ENCODE measurements at regions not wholly inside any gene's neighbourhood (a gene's known extent, or its start where the extent isn't known, plus 50 kb on each side); places are given as distances from the start of the nearest gene placed in this dataset.

DNA sequence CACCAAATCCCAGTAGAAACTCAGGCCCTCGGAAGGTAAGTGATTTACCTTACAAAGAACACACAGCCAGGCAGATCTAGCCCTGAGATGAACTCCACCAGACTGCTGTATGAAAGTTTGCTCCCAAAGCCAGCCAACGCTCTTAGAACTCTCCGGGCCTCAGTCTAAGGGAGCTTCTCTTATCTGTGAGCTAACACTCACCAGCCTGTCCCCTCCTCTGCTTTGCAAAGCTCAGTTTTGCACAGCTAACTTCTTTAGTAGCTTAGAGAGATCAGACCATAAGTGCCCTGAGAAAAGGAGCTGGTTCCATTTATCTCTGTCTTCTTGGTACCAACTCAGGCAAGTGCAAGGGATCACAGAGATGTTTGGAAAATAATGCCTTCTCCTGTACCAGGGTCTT is 195.8 kb upstream of the JUN start:
- no peak for TF ChIP-seq NFIC (IDR thresholded peaks at IDR 0.05)
- TF ChIP-seq EP300 (IDR thresholded peaks at IDR 0.05; ENCODE audit: borderline replicate concordance): no peak
- TF ChIP-seq, protein P1, sequence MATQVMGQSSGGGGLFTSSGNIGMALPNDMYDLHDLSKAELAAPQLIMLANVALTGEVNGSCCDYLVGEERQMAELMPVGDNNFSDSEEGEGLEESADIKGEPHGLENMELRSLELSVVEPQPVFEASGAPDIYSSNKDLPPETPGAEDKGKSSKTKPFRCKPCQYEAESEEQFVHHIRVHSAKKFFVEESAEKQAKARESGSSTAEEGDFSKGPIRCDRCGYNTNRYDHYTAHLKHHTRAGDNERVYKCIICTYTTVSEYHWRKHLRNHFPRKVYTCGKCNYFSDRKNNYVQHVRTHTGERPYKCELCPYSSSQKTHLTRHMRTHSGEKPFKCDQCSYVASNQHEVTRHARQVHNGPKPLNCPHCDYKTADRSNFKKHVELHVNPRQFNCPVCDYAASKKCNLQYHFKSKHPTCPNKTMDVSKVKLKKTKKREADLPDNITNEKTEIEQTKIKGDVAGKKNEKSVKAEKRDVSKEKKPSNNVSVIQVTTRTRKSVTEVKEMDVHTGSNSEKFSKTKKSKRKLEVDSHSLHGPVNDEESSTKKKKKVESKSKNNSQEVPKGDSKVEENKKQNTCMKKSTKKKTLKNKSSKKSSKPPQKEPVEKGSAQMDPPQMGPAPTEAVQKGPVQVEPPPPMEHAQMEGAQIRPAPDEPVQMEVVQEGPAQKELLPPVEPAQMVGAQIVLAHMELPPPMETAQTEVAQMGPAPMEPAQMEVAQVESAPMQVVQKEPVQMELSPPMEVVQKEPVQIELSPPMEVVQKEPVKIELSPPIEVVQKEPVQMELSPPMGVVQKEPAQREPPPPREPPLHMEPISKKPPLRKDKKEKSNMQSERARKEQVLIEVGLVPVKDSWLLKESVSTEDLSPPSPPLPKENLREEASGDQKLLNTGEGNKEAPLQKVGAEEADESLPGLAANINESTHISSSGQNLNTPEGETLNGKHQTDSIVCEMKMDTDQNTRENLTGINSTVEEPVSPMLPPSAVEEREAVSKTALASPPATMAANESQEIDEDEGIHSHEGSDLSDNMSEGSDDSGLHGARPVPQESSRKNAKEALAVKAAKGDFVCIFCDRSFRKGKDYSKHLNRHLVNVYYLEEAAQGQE (IDR thresholded peaks at IDR 0.05; ENCODE audit: low read depth): no peak
- TF ChIP-seq CREB1 (IDR thresholded peaks at IDR 0.05; ENCODE audit: low read depth): no peak
- TF ChIP-seq, protein P2, sequence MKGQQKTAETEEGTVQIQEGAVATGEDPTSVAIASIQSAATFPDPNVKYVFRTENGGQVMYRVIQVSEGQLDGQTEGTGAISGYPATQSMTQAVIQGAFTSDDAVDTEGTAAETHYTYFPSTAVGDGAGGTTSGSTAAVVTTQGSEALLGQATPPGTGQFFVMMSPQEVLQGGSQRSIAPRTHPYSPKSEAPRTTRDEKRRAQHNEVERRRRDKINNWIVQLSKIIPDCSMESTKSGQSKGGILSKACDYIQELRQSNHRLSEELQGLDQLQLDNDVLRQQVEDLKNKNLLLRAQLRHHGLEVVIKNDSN (IDR thresholded peaks at IDR 0.05): no peak
- TF ChIP-seq CEBPB (IDR thresholded peaks at IDR 0.05): no peak
- no peak for TF ChIP-seq ZBTB7A (IDR thresholded peaks at IDR 0.05; ENCODE audit: low read depth)
- TF ChIP-seq, protein P3, sequence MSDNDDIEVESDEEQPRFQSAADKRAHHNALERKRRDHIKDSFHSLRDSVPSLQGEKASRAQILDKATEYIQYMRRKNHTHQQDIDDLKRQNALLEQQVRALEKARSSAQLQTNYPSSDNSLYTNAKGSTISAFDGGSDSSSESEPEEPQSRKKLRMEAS (IDR thresholded peaks at IDR 0.05): no peak

Data from Ishikawa (cell line).